CD8-positive, alpha-beta memory T cell (primary cell): ENCODE measurements at regions not wholly inside any gene's neighbourhood (a gene's known extent, or its start where the extent isn't known, plus 50 kb on each side); places are given as distances from the start of the nearest gene placed in this dataset.
A peak's percentile ranks its signal among the peaks of the same experiment; 100 is the strongest.

Experiments used
- CTCF ChIA-PET: fragments of 350-600 bp; sonication (Branson Sonifier 250); formaldehyde crosslinking; loops from one replicate; lab custom pipeline; 2021; ENCODE audit warnings: antibody characterized with exemption; lab: Charles Lee
- POLR2A ChIA-PET: fragments of 350-600 bp; sonication (Branson Sonifier 250); formaldehyde crosslinking; loops from one replicate; lab custom pipeline; 2021; ENCODE audit warnings: antibody characterized with exemption; lab: Charles Lee
- DNase-seq, 5 donors: peaks; one replicate each; pipeline versions ENCODE4 v3.0.0 to v3.0.0-alpha.2; 2020 to 2022; ENCODE audit warnings: mixed read lengths in 1 of 5
- H3K27ac ChIP-seq: one replicate; pipeline ENCODE4 v1.7.0; 2013; ENCODE audit warnings: low read depth, mild to moderate bottlenecking, low read length, moderate library complexity
- H3K27me3 ChIP-seq: 2 replicates; pipeline ENCODE4 v1.7.0; 2013; ENCODE audit warnings: low read length, mild to moderate bottlenecking; ENCODE audit not compliant: insufficient read depth, poor library complexity, severe bottlenecking
- H3K36me3 ChIP-seq: 2 replicates; pipeline ENCODE4 v1.7.0; 2013; ENCODE audit warnings: mild to moderate bottlenecking, low read length, moderate library complexity; ENCODE audit not compliant: insufficient read depth
- H3K4me1 ChIP-seq: 2 replicates; pipeline ENCODE4 v1.7.0; 2013; ENCODE audit warnings: mild to moderate bottlenecking, low read length, moderate library complexity; ENCODE audit not compliant: insufficient read depth
- H3K4me3 ChIP-seq: 2 replicates; pipeline ENCODE4 v1.7.0; 2013; ENCODE audit warnings: mild to moderate bottlenecking, low read length
- H3K9me3 ChIP-seq: 2 replicates; pipeline ENCODE4 v1.7.0; 2013; ENCODE audit warnings: mild to moderate bottlenecking, low read length
- H3K27ac Mint-ChIP-seq, 8 donors: one replicate each; pipeline ENCODE4 v1.8.0; 2020 to 2021; ENCODE audit warnings: mixed read lengths in 8 of 8, mild to moderate bottlenecking in 6 of 8, inconsistent platforms in 3 of 8, moderate library complexity in 3 of 8
- H3K27me3 Mint-ChIP-seq, 2 donors: one replicate each; pipeline ENCODE4 v1.8.0; 2020 to 2021; ENCODE audit warnings: mixed read lengths in 2 of 2, mild to moderate bottlenecking in 1 of 2, moderate library complexity in 1 of 2
- H3K36me3 Mint-ChIP-seq, 3 donors: one replicate each; pipeline ENCODE4 v1.8.0; 2020 to 2021; ENCODE audit warnings: mixed read lengths in 3 of 3, inconsistent platforms in 1 of 3, mild to moderate bottlenecking in 1 of 3
- H3K4me1 Mint-ChIP-seq, 3 donors: one replicate each; pipeline ENCODE4 v1.8.0; 2020 to 2021; ENCODE audit warnings: mixed read lengths in 3 of 3, inconsistent platforms in 1 of 3, mild to moderate bottlenecking in 1 of 3
- H3K4me3 Mint-ChIP-seq, 7 donors: one replicate each; pipeline ENCODE4 v1.8.0; 2020 to 2021; ENCODE audit warnings: mixed read lengths in 7 of 7, mild to moderate bottlenecking in 6 of 7, moderate library complexity in 4 of 7, inconsistent platforms in 2 of 7
- H3K9me3 Mint-ChIP-seq, 5 donors: one replicate each; pipeline ENCODE4 v1.8.0; 2020 to 2022; ENCODE audit warnings: mixed read lengths in 5 of 5, mild to moderate bottlenecking in 3 of 5, moderate library complexity in 2 of 5, inconsistent platforms in 1 of 5

DNA sequence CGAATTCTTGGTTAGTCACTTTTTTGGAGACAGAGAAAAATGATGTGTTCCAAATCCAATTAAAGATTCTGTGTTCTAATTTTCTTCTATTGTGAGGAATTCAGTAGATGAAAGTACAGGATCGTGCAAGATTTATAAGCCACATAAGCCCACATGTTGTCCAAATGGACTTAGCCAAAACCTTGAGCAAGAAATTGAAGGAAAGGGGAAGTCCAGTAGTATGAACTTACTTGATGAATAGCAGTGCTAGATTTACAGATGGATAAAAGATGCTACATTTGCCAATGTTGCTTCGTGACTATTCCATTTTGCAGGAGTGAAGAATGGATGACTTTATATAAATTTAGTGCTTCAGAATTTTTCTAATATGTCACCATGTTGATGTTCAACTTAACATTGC is 120.0 kb upstream of the ATP11B start:
- Mint-ChIP-seq H3K27me3 (peaks cover 18 to 31% of the 10 kb centered on the region in 2 donors), H3K36me3 (no peaks in the 10 kb centered on the region), H3K4me3 (no peak overlapping the region), H3K4me1 (no peaks in the 10 kb centered on the region), H3K27ac (no peak overlapping the region), H3K9me3 (no peaks in the 10 kb centered on the region)
- no peak for DNase-seq
- H3K36me3 ChIP-seq, result no peaks in the 10 kb centered on the region
- H3K4me1 ChIP-seq, result no peaks in the 10 kb centered on the region
- ChIA-PET POLR2A (no interaction called here), CTCF (interaction anchor here (1.5 kb wide), 1 partner anchor 10 kb away, joined by 5 read pairs; no protein-coding TSS in a partner anchor)
- H3K27ac ChIP-seq, result no peak overlapping the region
- no peak overlapping the region for H3K4me3 ChIP-seq
- H3K9me3 ChIP-seq, result no peaks in the 10 kb centered on the region
- no peaks in the 10 kb centered on the region for H3K27me3 ChIP-seq

DNA sequence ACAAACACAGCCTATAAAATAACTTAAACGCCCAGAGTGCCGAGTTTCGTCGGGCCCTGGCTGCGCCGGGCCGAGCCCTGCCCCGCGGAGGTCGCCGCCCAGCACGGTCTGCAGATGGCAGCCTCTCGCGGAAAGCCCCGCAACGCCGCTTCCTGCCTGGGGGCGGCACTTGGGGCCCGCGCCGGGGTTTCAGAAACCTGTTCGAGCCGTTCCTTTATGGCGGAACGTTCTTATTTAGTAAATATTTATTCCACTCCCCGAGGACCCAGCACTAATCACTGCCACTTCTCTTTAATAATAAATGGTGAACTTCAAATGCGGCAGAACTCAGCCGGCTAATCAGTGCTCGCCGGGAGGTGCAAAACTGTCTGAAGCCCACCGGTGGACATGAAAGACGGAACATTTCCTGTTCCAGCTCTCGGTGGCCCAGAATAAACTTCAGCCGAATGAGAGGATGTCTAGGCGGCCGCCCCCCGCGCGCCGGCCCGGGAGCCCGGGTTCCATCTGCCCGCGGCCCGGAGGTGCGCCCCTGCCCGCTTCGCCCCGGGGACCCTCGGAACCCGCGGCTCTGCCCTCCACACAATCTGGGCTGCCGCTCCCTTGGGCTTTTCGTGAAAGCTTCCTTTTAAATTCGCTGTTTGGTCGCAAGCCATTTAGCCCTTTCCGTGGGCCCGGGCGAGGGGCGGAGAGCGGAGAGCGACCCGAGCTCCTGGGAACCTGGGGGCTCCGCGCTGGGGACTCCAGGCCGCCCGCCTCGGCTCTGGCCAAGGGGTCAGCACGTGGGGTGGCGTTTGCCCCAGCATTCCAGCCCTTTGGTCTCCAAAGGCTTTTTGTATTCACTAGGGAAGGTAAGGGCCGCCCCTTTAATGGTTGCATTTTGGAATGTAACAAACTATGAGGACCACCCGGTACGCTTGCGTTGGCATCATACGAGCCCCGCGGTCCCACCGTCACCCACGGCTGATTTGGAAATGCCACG is 110.8 kb upstream of the ATP11B start:
- Histone ChIP-seq H3K4me3 (peak overlapping the region; percentile 44), H3K9me3 (no peaks in the 10 kb centered on the region), H3K27ac (no peak overlapping the region), H3K27me3 (peaks cover 4% of the 10 kb centered on the region), H3K4me1 (peaks cover 12% of the 10 kb centered on the region), H3K36me3 (no peaks in the 10 kb centered on the region)
- Mint-ChIP-seq H3K9me3 (no peaks in the 10 kb centered on the region), H3K27me3 (peaks cover 12 to 39% of the 10 kb centered on the region in 2 donors), H3K36me3 (no peaks in the 10 kb centered on the region), H3K4me1 (peaks cover 9 to 11% (median 10%) of the 10 kb centered on the region in 3 donors), H3K27ac (peak overlapping the region in 1 of 8 donors; percentile 69), H3K4me3 (peak overlapping the region; percentile 65 to 86 (median 80))
- peak; percentile 29 to 70 (median 44) for DNase-seq
- CTCF ChIA-PET, result interaction anchor here (0.6 to 2.6 kb wide), 6 partner anchors 10 to 1356 kb away, joined by 3 to 8 read pairs (median 4); no protein-coding TSS in a partner anchor
- POLR2A ChIA-PET, result no interaction called here

DNA sequence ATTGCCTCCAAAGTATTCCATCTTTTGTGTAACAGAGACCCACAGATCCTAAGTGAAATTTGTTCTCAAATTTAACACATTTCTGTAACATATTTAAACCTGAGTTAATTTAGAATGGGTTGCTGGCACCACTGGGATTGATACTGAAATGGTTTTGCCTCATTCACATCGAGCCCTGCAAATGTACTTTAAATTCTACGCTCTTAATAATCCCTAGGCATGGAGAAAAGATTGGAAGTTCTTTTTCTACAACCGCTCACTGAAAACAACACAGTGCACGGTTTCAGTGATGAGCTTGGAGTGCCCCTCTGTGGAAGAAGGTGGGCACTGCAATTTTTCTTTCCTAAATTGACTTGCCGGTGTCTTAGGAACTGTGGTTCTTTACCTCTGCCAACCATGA is 109.9 kb upstream of the ATP11B start:
- no peaks in the 10 kb centered on the region for H3K9me3 Mint-ChIP-seq
- CTCF ChIA-PET, result interaction anchor here (0.6 to 2.6 kb wide), 9 partner anchors 11 to 1357 kb away, joined by 3 to 8 read pairs (median 3); no protein-coding TSS in a partner anchor
- peak overlapping the region in 1 of 8 donors; percentile 56 for H3K27ac Mint-ChIP-seq
- Histone ChIP-seq H3K27me3 (peaks cover 4% of the 10 kb centered on the region), H3K36me3 (no peaks in the 10 kb centered on the region), H3K4me3 (no peak overlapping the region), H3K4me1 (peaks cover 12% of the 10 kb centered on the region), H3K9me3 (no peaks in the 10 kb centered on the region), H3K27ac (no peak overlapping the region)
- peak overlapping the region; percentile 58 to 84 (median 68) for H3K4me3 Mint-ChIP-seq
- no peaks in the 10 kb centered on the region for H3K36me3 Mint-ChIP-seq
- H3K4me1 Mint-ChIP-seq, result peaks cover 9 to 11% (median 10%) of the 10 kb centered on the region in 3 donors
- peak; percentile 20 to 54 (median 42) for DNase-seq
- H3K27me3 Mint-ChIP-seq, result peaks cover 16 to 42% of the 10 kb centered on the region in 2 donors
- POLR2A ChIA-PET, result no interaction called here

GRCh38 chr3:182683858-182684257 is 109.4 kb upstream of the ATP11B start:
- peak overlapping the region in 4 of 7 donors; percentile 62 to 84 (median 73) for H3K4me3 Mint-ChIP-seq
- no peak overlapping the region for H3K27ac ChIP-seq
- H3K4me3 ChIP-seq, result no peak overlapping the region
- peaks cover 12% of the 10 kb centered on the region for H3K4me1 ChIP-seq
- peaks cover 16 to 44% of the 10 kb centered on the region in 2 donors for H3K27me3 Mint-ChIP-seq
- H3K36me3 ChIP-seq, result no peaks in the 10 kb centered on the region
- H3K27me3 ChIP-seq, result peaks cover 4% of the 10 kb centered on the region
- no peaks in the 10 kb centered on the region for H3K36me3 Mint-ChIP-seq
- no peaks in the 10 kb centered on the region for H3K9me3 Mint-ChIP-seq
- no peaks in the 10 kb centered on the region for H3K9me3 ChIP-seq
- peaks cover 9 to 11% (median 10%) of the 10 kb centered on the region in 3 donors for H3K4me1 Mint-ChIP-seq
- DNase-seq, result no peak
- POLR2A ChIA-PET, result no interaction called here
- H3K27ac Mint-ChIP-seq, result no peak overlapping the region
- CTCF ChIA-PET, result interaction anchor here (0.8 to 2.6 kb wide), 7 partner anchors 11 to 1357 kb away, joined by 3 to 8 read pairs (median 4); no protein-coding TSS in a partner anchor

DNA sequence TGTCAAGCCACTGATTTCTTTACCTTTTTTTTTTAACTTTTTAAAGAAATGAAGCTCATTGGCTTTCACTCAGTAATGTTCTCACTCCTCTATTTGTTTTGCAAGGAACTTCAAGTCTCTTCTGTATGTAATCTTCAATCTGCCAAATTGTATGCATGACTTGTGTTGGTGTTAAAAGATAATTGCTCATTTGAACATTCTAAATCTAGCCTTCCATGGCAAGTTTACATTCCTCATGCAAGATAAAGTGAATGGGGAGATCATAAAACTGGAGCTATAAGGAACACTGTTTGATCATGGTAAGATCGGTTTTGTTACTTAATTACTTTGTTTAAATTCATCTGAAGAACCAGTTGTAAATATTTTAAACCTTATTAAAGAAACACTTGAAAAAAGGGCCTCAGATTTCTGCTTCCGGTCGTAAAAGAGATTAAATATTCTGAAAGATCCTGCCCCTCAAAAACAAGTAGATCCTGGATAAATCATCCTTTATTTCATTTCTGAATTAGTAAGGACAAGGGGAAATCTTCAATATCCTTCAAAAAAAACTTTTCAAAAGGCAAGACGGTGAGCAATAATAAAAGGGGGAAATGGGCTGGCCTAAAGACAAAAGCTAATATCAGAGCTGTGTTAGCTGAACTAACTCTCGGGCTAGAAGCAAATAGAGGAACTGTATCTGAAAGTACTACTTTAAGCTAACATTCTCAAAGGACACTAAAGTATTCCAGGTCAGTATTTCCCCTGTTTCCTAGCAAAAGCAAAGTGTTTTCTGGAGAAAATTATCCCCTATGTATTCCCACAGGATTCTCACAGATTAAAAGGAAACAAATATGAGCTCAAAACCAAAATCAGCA is 107.0 kb upstream of the ATP11B start:
- H3K9me3 Mint-ChIP-seq, result no peaks in the 10 kb centered on the region
- no peaks in the 10 kb centered on the region for H3K36me3 Mint-ChIP-seq
- no peak overlapping the region for H3K27ac Mint-ChIP-seq
- H3K27ac ChIP-seq, result no peak overlapping the region
- no peak overlapping the region for H3K4me3 ChIP-seq
- peaks cover 18 to 49% of the 10 kb centered on the region in 2 donors for H3K27me3 Mint-ChIP-seq
- DNase-seq, result no peak
- POLR2A ChIA-PET, result no interaction called here
- H3K36me3 ChIP-seq, result no peaks in the 10 kb centered on the region
- H3K4me1 ChIP-seq, result peaks cover 12% of the 10 kb centered on the region
- H3K9me3 ChIP-seq, result no peaks in the 10 kb centered on the region
- CTCF ChIA-PET, result no interaction called here
- no peak overlapping the region for H3K4me3 Mint-ChIP-seq
- H3K27me3 ChIP-seq, result peaks cover 4% of the 10 kb centered on the region
- H3K4me1 Mint-ChIP-seq, result peaks cover 9 to 11% (median 10%) of the 10 kb centered on the region in 3 donors

GRCh38 chr3:182690172-182690571 is 103.1 kb upstream of the ATP11B start:
- H3K27ac Mint-ChIP-seq, result no peak overlapping the region
- POLR2A ChIA-PET, result no interaction called here

GRCh38 chr3:182692021-182692420 is 101.3 kb upstream of the ATP11B start:
- ChIA-PET POLR2A (no interaction called here), CTCF (no interaction called here)
- H3K36me3 ChIP-seq, result no peaks in the 10 kb centered on the region
- no peak overlapping the region for H3K27ac ChIP-seq
- H3K4me3 ChIP-seq, result no peak overlapping the region
- Mint-ChIP-seq H3K4me3 (no peak overlapping the region), H3K36me3 (no peaks in the 10 kb centered on the region), H3K4me1 (no peaks in the 10 kb centered on the region), H3K27ac (no peak overlapping the region), H3K27me3 (peaks cover 14 to 15% of the 10 kb centered on the region in 2 donors), H3K9me3 (no peaks in the 10 kb centered on the region)
- no peak for DNase-seq
- peaks cover 5% of the 10 kb centered on the region for H3K27me3 ChIP-seq
- no peaks in the 10 kb centered on the region for H3K9me3 ChIP-seq
- H3K4me1 ChIP-seq, result no peaks in the 10 kb centered on the region

More at GRCh38 chr3:182690172-182690571, 103.1 kb upstream of the ATP11B start:
- Histone ChIP-seq H3K36me3 (no peaks in the 10 kb centered on the region), H3K4me1 (no peaks in the 10 kb centered on the region), H3K27me3 (peaks cover 5% of the 10 kb centered on the region), H3K9me3 (no peaks in the 10 kb centered on the region), H3K4me3 (no peak overlapping the region), H3K27ac (no peak overlapping the region)
- no peaks in the 10 kb centered on the region for H3K36me3 Mint-ChIP-seq
- H3K4me1 Mint-ChIP-seq, result no peaks in the 10 kb centered on the region
- H3K27me3 Mint-ChIP-seq, result peaks cover 15 to 31% of the 10 kb centered on the region in 2 donors
- H3K4me3 Mint-ChIP-seq, result no peak overlapping the region
- DNase-seq, result no peak
- CTCF ChIA-PET, result no interaction called here
- H3K9me3 Mint-ChIP-seq, result no peaks in the 10 kb centered on the region
